NOMO-1 treated with dmso at 0.1 percent for 144 hours (cell line): ENCODE measurements at regions not wholly inside any gene's neighbourhood (a gene's known extent, or its start where the extent isn't known, plus 50 kb on each side); places are given as distances from the start of the nearest gene placed in this dataset.
"Not testable (repeated sequence)": the region's sequence is repeated elsewhere in the genome, so short reads cannot be mapped to it uniquely, and the experiment has no call there.

Experiments used
- DNase-seq: peaks from one replicate; lab custom pipeline; 2025; ENCODE audit not compliant: unreplicated experiment; lab: John Stamatoyannopoulos, UW

DNA sequence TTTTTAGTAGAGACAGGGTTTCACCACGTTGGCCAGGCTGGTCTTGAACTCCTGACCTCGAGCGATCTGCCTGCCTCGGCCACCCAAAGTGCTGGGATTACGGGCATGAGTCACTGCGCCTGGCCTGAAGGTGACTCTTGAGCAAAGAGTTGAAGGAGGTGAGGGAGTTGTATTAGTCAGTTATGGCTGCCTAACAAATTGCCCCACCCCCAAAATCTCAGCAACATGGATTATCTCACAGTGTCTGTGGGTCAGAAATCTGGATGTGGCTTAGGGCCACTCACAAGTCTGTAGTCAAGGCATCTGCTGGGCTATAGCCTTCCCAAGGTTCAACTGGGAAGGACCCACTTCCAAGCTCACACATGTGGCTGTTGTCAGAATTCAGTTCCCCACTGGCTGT lies 52.8 kb upstream of the ADGRE5 start:
- no peak for DNase-seq

DNA sequence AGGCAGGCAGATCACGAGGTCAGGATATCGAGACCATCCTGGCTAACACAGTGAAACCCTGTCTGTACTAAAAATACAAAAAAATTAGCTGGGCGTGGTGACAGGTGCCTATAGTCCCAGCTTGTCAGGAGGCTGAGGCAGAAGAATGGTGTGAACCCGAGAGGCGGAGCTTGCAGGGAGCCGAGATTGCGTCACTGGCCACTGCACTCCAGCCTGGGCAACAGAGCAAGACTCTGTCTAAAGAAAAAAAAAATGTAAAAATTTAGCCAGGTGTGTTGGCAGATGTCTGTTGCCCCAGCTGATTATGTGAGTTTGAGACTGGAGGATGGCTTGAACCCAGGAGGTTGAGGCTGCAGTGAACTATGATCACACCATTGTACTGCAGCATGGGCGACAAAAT lies 54.2 kb upstream of the ADGRE5 start:
- DNase-seq = not testable (repeated sequence)

DNA sequence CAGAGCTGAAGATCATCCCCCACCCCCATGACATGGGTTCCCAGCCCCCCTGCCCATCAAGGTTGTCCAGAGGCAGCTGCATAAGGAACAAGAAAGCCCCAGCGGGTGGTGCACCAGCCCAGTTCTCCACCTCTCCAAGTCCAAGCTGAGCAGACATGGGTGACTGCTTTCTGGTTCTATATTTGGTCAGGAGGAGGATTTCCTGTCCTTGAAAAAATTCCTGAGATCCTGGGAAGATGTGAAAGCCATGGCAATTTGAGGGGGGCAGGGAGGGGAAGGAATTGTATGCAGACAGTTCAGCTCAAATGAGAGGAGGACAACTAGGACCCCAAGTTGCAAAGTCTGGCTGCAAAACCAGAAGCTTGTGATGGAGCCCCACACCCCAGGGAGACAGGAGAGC lies 55.4 kb upstream of the ADGRE5 start:
- DNase-seq = no peak

DNA sequence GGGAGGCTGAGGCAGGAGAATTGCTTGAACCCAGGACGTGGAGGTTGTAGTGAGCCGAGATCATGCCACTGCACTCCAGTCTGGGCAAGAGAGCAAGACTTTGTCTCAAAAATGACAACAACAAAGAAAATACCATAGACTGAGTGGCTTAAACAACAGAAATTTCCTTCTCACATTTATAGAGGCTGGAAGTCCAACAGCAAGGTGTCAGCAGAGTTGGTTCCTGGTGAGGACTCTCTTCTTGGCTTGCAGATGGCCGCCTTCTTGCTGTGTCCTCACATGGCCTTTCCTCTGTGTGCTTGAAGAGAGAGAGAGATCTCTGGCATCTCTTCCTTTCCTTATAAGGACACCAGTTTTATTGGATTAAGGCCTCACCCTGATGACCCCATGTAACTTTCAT lies 56.1 kb upstream of the ADGRE5 start:
- no peak for DNase-seq

DNA sequence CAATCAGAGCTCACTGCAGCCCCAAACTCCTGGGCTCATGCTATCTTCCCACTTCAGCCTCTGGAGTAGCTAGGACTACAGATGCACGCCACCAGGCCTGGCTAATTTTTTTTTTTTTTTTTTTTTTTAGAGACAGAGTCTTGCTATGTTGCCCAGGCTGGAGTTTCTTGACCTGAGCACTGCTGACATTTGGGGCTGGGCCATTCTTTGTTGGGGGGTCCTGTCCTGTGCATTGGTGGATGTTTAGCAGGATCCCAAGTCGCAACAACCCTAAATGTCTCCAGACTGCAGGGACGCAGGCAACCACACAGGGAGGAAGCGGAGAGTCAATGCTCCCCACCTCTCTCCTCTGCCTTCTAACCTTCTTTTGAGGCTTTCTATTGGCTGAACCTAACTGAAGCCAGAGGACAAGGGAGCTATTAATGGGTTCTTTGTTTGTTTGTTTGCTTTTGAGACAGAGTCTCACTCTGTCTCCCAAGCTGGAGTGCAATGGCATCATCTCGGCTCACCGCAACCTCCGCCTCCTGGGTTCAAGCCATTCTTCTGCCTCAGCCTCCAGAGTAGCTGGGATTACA lies 58.3 kb upstream of the ADGRE5 start:
- no peak for DNase-seq

DNA sequence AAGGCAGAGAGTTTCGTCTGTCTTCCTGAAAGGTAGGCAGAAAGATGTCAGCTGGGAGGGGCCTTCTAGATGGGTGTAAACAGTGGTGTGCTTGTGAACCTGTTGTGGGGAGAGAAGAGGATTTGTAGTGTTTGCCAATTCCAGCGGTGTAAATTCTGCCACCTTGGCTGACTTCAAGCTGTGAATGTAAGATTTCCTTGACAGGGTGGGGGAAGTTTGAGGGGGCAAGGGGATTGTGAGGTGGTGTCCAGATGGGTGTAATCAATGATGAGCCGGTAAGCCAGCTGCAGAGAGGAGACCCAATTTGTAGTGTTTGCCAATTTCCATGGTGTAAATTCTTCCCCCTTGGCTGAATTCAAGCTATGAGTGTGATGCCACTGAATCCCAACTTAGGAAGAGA lies 61.0 kb upstream of the ADGRE5 start:
- no peak for DNase-seq

DNA sequence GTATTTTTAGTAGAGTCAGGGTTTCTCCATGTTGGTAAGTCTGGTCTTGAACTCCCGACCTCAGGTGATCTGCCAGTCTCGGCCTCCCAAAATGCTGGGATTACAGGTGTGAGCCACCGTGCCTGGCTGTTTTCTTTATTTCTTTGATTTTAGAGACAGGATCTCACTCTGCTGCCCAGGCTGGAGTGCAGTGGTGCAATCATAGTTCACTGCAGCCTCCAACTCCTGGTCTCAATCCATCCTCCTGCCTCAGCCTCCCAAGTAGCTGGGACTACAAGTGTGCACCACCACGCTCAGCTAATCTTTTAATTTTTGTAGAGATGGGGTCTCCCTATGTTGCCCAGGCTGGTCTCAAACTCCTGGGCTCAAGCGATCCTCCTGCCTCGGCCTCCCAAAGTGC lies 61.5 kb upstream of the ADGRE5 start:
- not testable (repeated sequence) for DNase-seq

DNA sequence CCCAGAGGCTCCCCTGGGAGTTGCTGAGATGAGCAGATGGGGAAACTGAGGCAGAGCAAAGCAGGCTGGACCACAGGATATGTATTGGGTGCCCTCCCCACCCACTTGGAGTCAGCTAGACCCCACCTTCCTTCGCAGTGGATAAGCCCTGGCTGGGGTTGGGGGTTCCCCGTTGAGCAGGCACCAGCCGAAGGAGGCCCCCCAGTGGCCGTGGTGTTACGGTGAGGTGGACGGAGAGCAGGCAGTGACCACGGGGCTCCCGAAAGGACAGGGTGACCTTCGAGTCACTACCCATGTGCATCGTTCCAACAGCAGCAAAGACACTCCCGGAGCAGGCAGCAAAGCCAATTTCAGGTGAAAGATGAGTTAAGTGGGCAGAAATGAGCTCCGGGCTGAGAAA lies 62.4 kb upstream of the ADGRE5 start:
- no peak for DNase-seq

DNA sequence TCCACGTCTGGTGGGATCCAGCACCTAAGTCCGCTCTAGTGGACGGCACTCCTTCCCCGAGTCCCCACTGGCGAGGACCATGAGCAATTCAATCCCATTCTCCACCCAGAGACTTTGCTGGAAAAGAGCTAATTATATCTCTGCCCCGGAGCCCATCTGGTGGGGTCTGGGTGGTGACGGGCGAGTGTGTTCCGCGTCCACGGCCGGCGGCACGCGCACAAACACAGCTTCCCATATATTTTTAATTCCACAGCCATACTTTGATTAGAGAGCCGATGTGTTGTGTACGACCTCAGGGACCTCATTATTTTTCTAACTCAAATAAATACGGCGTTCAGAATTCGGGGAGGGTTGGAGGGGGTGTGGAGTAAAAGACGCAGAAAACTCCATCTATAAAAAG lies 64.1 kb upstream of the ADGRE5 start:
- DNase-seq = no peak

DNA sequence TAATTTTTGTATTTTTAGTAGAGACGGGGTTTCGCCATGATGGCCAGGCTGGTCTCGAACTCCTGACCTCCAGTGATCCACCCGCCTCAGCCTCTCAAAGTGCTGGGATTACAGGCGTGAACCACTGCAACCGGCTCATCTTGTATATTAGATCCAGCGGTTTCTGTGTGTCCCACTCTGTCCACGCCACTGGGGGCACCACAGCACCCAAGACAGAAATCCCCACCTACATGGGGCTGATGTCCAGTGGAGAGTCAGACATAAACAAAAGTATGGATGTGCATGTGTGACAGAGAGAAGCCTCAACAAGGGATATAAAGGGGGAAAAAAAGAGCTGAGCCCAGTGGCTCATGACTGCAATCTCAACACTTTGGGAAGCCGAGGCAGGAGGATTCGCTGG lies 65.8 kb upstream of the ADGRE5 start:
- DNase-seq = no peak

DNA sequence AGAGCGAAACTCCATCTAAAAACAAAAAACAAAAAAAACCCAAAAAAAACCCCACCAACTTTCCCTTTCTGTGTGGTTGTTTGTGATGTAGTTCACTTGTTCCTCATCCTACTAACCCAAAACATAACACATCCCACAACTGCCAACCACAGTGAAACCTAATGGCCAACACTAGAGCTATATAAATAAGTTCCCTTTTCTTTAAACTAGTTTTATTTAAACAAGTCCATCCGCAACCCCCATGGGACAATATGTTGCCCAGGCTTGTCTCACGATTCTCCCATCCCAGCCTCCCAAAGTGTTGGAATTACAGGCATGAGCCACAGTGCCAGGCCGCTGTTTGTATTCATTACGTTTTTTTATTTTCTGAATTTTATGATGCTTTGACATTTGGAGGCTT lies 71.2 kb upstream of the ADGRE5 start:
- peak; percentile 45 for DNase-seq

DNA sequence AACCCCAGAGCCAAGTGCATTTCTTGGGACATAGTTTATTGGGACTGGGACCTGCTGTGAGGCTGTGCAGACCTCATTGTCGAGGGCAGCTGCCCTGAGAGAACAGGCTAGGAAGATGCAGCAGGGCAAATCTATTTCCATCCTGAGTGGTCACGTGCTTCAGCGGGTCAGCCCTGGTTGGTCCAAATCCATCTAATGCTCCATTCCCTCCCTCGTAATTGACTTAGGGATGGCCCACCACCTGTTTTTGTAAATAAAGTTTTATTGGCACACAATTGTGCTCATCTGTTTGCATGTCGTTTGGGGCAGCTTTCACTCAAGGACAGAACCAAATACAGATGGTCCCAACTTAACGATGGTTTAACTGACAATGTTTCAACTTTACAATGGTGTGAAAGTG lies 75.5 kb upstream of the ADGRE5 start:
- DNase-seq = no peak

DNA sequence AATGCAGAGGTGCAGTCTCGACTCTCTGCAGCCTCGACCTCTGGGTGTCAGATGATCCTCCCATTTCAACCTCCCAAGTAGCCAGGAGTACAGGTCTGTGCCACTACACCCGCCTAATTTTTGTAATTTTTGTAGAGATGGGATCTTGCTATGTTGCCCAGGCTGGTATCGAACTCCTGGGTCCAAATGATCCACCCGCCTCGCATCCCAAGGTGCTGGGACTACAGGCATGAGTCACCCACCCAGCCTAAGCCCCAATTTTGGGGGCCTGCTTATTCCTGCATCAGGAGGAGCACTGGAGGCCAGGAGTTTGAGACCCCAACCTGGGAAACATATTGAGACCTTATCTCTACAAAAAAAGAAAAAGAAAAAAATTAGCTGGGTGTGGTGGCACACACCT lies 80.1 kb upstream of the ADGRE5 start:
- no peak for DNase-seq

DNA sequence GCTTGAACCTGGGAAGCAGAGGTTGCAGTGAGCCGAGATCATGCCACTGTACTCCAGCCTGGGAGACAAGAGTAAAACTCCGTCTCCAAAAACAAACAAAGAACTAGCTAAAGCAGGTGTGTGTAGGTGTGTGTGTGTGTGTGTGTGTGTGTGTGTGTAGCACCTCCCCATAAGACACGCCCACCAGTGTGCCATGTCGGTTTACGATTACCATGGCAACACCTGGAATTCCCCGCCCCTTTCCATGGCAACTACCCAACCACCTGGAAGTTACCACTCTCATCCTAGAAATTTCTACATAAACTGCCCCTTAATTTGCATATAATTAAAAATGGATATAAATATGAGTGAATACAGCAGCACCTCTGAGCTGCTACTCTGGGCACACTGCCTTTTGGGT lies 80.9 kb upstream of the ADGRE5 start:
- DNase-seq = no peak

DNA sequence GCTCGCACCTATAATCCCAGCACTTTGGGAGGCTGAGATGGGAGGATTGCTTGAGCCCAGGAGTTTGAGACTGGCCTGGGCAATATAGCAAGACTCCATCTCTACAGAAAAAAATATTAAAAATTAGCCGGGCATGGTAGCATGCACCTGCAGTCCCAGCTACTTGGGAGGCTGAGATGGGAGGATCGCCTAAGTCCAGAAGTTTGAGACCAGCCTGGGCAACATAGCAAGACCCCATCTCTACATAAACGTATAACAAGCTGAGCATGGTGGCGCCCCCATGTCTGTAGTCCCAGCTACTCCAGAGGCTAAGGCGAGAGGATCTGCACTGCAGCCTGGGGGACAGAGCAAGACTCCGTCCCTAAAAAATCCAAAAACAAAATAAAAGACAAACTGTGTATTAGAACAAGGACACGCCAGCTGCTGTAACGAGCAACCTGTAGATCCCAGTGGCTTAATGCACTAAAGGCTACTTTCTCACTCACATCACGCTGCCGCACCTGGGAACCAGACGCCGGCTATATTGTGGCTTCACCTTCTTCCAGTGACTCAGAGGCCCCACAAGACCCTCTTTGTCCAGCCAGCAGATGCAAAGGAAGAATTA lies 81.9 kb upstream of the ADGRE5 start:
- not testable (repeated sequence) for DNase-seq

DNA sequence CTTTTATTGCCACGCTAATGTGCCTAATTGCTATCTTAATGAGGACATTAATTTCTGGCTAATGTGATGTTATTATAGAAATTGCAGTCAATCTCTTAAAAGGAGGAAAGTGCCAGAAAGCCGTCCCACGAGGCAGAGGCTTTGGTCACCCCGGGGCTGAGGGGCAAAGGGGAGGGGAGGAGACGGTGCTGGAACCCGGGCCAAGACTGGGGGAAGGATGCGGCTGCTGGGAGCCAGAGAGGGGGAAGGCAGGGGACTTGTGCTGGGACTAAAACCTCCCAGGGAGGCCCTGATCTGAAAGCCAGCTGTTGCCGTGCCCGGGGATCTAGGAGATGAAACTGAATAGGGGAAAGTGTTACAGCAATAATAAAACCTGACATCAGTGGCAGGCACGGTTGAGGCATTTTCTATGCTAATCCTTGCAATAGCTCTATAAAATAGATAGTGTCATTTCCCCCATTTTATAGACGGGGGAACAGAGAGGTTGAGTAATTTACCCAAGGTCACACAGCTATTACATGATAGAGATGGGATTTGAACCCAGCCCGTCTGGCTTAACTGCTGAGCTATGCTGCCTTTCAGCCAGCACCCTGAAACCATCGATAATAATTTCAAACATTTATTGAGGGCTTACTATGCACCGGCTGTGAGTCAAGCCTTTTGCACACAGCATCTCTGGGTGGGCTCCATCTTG lies 83.2 kb upstream of the ADGRE5 start:
- DNase-seq = not testable (repeated sequence)

DNA sequence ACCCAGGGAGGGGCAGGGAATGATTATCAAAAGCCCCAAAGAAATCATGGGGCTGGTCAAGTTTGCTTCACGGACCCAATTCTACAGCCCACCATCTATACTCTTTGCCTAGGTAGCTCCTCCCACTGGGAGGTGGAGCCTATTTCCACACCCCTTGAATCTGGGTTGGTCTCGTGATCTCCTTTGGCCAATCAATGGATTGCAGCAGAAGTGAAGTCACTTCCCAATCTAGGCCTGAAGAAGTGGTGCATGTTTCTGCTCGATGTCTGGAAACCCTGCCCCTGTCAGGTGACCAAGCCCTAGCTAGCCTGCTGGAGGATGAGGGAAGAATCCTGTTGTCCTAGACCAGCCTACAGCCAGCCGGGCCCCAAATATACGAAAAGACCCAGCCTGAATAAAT lies 86.3 kb upstream of the ADGRE5 start:
- DNase-seq = not testable (repeated sequence)

DNA sequence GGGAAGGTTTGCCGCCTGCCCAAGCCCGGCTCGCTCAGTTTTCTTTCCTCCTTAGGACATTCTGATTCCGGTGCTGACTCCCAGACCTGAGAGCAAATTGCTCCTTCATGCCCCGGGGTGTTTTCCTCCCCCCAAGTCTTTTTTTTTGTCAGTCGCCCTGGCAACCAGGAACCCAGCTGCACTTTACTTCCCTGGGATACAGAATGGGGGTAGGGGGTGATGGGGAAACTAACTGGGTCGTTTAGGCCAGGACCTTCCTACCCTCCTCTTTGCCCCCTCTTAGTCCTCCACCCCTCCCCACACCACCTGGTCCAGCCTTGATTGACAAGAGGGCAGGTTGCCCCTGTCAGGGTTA lies 87.5 kb upstream of the ADGRE5 start:
- not testable (repeated sequence) for DNase-seq

DNA sequence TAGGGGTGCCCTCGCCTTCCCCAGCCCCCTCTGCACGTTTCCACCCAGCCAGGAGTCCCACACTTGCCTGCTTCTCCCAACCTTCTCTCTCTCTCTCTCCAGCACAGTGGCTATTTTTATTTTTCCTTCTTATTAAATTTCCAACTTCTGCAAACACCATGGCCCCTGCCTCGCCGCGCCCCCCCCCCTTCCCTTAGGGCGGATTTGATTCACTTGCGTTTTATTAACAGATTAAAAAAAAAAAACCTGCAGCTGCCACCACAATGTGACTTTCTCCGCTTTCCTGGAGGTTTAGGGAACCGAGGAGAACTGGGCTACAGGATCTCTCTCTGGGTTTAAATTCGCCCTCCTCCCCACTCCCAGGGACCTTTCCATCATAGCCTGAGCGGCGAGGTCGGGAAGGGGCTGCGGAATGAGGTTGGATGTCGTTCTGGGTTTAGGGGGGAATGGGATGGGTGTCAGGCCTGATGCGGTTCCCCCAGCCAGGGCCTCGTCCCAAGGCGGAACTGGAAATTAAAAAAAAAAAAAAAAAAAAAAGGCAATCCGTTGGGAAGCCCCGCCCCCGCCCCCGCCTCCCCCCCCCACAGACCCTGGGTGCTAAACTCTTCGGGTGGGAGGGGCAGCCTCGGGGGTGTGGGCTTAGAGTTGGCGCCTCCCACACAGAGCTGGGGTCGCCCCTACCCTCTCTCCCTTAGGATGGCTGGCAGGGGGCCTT lies 87.3 kb upstream of the ADGRL1 start:
- DNase-seq = not testable (repeated sequence)

DNA sequence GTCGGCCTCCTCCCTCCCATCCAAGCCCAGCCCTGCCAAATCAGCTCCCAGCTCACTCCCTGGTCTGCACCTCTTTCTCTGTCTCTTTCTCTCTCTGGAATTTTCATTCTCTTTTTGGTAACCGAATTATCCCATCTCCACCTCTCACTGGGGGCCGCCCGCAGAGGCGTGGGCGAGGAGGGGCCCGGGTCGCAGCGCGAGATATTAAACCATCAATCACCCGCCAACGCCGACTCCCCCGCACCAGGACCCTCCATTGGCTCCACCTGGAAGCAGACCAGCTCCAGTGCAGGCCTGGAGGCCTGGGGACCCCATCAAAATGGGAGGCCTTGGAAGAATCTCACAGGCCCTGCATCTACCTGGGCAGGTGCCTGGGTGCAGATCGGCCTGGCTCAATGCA lies 83.8 kb upstream of the ADGRL1 start:
- not testable (repeated sequence) for DNase-seq

DNA sequence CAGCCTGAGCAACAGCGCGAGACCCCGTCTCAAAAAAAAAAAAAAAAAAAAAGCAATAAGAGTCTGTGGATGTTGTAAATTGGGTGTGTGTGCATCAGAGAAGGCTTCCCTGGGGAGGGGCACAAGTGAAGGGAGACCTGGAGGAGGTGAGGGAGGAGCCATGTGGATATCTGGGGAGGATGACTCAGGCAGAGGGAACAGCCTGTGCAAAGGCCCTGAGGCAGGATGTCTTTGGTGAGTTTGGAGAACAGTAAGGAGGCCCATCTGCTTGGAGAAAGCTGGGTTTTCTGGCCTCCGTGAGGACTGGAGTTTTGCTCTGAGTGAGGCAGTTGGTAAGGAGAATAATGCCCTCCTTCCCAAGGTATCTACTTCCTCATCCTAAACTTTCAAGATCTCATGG lies 81.9 kb upstream of the ADGRL1 start:
- DNase-seq = not testable (repeated sequence)

DNA sequence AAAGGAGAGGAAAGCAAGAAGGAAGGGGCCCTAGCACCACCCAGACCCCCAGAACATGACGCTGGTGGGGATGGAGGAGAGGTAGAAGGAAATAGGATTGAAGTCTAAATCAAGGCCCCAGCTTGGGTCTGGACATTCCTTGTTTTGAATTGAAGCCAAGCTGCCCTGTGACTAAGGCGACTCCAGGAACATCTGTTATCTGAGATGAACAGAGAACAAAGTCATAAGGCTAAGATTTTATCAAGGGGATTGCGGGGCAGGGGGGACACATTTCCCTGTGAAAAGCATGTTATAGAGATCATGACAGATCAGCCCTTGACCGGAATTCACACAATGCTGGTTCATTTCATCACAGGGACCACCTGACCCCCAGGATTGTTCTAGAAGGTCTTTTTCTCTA lies 80.6 kb upstream of the ADGRL1 start:
- DNase-seq = not testable (repeated sequence)
